HAP-1 (cell line): ENCODE measurements at regions not wholly inside any gene's neighbourhood (a gene's known extent, or its start where the extent isn't known, plus 50 kb on each side); places are given as distances from the start of the nearest gene placed in this dataset.

Source experiments
- DNase-seq, 2 experiments: peaks; one replicate each; pipeline ENCODE4 v3.0.0-alpha.2; 2016 to 2020; ENCODE audit warnings: low spot score in 2 of 2
- H3K27me3 ChIP-seq: fragments of 250-450 bp; sonication (Bioruptor Pico); 2 replicates; pipeline ENCODE4 v1.5.1; 2020; ENCODE audit warnings: low read depth, mild to moderate bottlenecking, moderate library complexity
- H3K36me3 ChIP-seq: fragments of 250-450 bp; sonication (Bioruptor Pico); replicated peaks from 2 replicates; pipeline ENCODE4 v1.5.1; 2020; ENCODE audit warnings: mild to moderate bottlenecking
- H3K4me1 ChIP-seq: fragments of 250-450 bp; sonication (Bioruptor Pico); 2 replicates; pipeline ENCODE4 v1.5.1; 2020; ENCODE audit warnings: mild to moderate bottlenecking
- H3K4me3 ChIP-seq: fragments of 250-450 bp; sonication (Bioruptor Pico); 2 replicates; pipeline ENCODE4 v1.5.1; 2020; ENCODE audit warnings: mild to moderate bottlenecking, moderate library complexity
- H3K9me3 ChIP-seq: fragments of 250-450 bp; sonication (Bioruptor Pico); 2 replicates; pipeline ENCODE4 v1.5.1; 2020; ENCODE audit warnings: mild to moderate bottlenecking, moderate library complexity
- in situ Hi-C: fragments of 300-500 bp; cut with MboI; formaldehyde crosslinking; loops from 3 replicates; pipeline ENCODE4 v1.14.3; 2020; ENCODE audit warnings: low sequenced_read_pairs, inconsistent platforms, mixed read lengths

DNA sequence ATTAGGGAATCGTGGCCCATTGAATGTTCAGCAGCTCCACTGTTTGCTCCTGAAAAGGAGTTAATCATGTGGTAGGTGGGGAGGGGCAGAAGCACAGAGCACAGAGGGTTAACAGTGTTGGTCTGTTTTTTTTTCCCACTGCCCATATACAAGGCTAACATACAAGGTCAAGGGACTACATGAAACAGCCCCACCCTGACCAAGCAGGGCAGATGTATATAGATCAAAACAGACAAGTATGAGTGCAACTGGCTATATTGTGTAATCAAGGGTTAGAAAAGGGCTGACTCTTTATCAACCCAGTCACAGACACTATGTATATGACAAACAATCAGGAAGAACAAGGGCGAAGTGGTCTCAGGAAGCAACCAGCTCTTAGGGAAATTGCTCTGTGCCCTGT, 186.6 kb upstream of the CDH11 start:
- no peaks in the 10 kb centered on the region for H3K36me3 ChIP-seq
- H3K4me1 ChIP-seq: no peaks in the 10 kb centered on the region
- in situ Hi-C loops: no loop called here
- no peak for DNase-seq
- no peak overlapping the region for H3K4me3 ChIP-seq
- no peaks in the 10 kb centered on the region for H3K27me3 ChIP-seq
- H3K9me3 ChIP-seq: no peaks in the 10 kb centered on the region

GRCh38 chr16:65307286-65307685, 185.4 kb upstream of the CDH11 start:
- Histone ChIP-seq H3K4me1 (no peaks in the 10 kb centered on the region), H3K4me3 (no peak overlapping the region), H3K9me3 (no peaks in the 10 kb centered on the region), H3K27me3 (no peaks in the 10 kb centered on the region), H3K36me3 (no peaks in the 10 kb centered on the region)
- in situ Hi-C loops: no loop called here
- no peak for DNase-seq

- no peaks in the 10 kb centered on the region for H3K36me3 ChIP-seq
- DNase-seq: no peak
- no peak overlapping the region for H3K4me3 ChIP-seq
- no peaks in the 10 kb centered on the region for H3K9me3 ChIP-seq
- H3K27me3 ChIP-seq: no peaks in the 10 kb centered on the region
- in situ Hi-C loops: no loop called here
- no peaks in the 10 kb centered on the region for H3K4me1 ChIP-seq
Measured at GRCh38 chr16:65306722-65307121, 184.9 kb upstream of the CDH11 start.

DNA sequence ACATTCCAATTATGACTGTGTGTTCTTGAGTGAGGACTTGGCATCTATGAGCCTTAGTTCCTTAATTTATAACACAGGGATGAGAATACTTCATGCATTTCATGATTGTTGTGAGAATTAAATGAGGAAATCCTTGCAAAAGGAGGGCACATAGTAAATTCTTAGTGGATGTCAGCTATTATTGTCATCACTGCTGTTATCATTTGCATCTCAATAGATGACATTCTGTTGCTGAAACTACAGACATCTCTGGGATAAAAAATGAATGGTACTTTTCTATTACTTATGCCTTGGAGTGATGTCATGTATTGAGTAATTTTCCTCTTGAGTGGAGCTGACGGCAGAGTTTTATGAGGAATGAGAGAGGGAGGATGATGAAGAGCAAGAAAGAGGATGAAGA, 184.4 kb upstream of the CDH11 start:
- Histone ChIP-seq H3K36me3 (no peaks in the 10 kb centered on the region), H3K4me3 (no peak overlapping the region), H3K4me1 (no peaks in the 10 kb centered on the region), H3K27me3 (no peaks in the 10 kb centered on the region), H3K9me3 (no peaks in the 10 kb centered on the region)
- no peak for DNase-seq
- in situ Hi-C loops: no loop called here

- H3K9me3 ChIP-seq: no peaks in the 10 kb centered on the region
- no peaks in the 10 kb centered on the region for H3K27me3 ChIP-seq
- DNase-seq: no peak
- H3K36me3 ChIP-seq: no peaks in the 10 kb centered on the region
- no peaks in the 10 kb centered on the region for H3K4me1 ChIP-seq
- in situ Hi-C loops: no loop called here
- no peak overlapping the region for H3K4me3 ChIP-seq
Measured at GRCh38 chr16:65305266-65305959, 183.6 kb upstream of the CDH11 start.

DNA sequence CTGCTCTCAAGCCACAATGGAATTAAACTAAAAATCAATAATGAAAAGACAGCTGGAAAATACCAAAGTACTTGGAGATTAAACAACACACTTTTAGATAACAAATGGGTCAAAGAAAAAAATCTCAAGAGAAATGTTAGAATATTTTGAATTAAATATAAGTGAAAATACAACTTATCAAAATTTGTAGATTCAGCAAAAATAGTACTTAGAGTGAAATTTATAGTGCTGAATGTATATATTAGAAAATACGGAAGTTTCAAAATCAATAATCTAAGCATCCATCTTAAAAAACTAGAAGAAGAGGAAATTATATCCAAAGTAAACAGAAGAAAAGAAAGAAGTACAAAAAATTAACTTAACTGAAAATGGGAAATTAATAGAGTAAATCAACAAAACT, 179.2 kb upstream of the CDH11 start:
- no peak for DNase-seq
- Histone ChIP-seq H3K27me3 (no peaks in the 10 kb centered on the region), H3K36me3 (no peaks in the 10 kb centered on the region), H3K4me1 (no peaks in the 10 kb centered on the region), H3K9me3 (no peaks in the 10 kb centered on the region), H3K4me3 (no peak overlapping the region)
- in situ Hi-C loops: no loop called here

GRCh38 chr16:65297453-65297852, 175.6 kb upstream of the CDH11 start:
- in situ Hi-C loops: no loop called here

GRCh38 chr16:65295527-65295926, 173.7 kb upstream of the CDH11 start:
- H3K27me3 ChIP-seq: no peaks in the 10 kb centered on the region
- in situ Hi-C loops: no loop called here
- no peaks in the 10 kb centered on the region for H3K4me1 ChIP-seq
- H3K4me3 ChIP-seq: no peak overlapping the region
- no peaks in the 10 kb centered on the region for H3K9me3 ChIP-seq
- H3K36me3 ChIP-seq: no peaks in the 10 kb centered on the region
- DNase-seq: no peak

More at GRCh38 chr16:65297453-65297852, 175.6 kb upstream of the CDH11 start:
- no peaks in the 10 kb centered on the region for H3K9me3 ChIP-seq
- no peaks in the 10 kb centered on the region for H3K27me3 ChIP-seq
- H3K36me3 ChIP-seq: no peaks in the 10 kb centered on the region
- DNase-seq: no peak
- no peak overlapping the region for H3K4me3 ChIP-seq
- H3K4me1 ChIP-seq: no peaks in the 10 kb centered on the region

- DNase-seq: no peak
- Histone ChIP-seq H3K27me3 (no peaks in the 10 kb centered on the region), H3K4me1 (no peaks in the 10 kb centered on the region), H3K9me3 (no peaks in the 10 kb centered on the region), H3K36me3 (no peaks in the 10 kb centered on the region), H3K4me3 (no peak overlapping the region)
- in situ Hi-C loops: no loop called here
Measured at GRCh38 chr16:65294708-65295107, 172.8 kb upstream of the CDH11 start.

DNA sequence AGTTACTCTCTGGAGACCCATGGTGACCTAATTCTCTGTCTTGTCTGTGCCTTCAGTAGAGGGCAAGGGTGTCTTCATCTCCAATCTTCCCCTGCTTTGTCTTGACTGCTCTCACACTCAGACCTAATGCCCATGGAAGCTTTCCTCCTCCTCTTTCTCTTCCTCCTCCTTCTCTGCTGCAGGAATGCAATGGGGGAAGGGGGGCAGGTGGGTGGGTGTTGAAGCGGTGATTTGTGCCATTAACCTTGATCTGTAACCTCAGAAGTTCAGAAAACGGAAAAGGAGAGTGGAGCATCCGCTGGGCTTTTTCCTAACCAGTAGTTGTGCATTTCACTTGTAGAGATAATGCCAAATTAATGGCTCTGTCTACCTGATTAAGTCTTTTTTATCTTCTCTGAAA, 172.3 kb upstream of the CDH11 start:
- in situ Hi-C loops: no loop called here
- H3K4me3 ChIP-seq: no peak overlapping the region
- no peaks in the 10 kb centered on the region for H3K27me3 ChIP-seq
- no peaks in the 10 kb centered on the region for H3K9me3 ChIP-seq
- H3K4me1 ChIP-seq: no peaks in the 10 kb centered on the region
- no peaks in the 10 kb centered on the region for H3K36me3 ChIP-seq
- no peak for DNase-seq

DNA sequence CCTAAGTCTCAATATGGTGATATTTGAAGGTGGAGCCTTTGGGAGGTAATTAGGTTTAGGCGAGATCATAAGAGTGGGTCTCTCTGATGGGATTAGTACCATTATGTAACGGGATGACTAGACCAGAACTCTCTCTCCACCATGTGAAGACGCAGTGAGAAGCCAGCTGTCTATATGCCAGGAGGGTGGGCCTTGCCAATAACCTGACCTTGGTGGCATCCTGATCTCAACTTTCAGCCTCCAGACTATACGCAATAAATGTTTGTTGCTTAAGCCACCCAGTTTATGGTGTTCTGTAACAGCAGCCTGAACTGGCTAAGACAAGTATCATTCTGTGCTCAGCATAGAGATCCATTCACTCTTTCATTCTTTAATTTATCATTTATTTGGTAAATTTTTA, 167.2 kb upstream of the CDH11 start:
- in situ Hi-C loops: no loop called here
- H3K4me1 ChIP-seq: no peaks in the 10 kb centered on the region
- DNase-seq: no peak
- no peaks in the 10 kb centered on the region for H3K36me3 ChIP-seq
- H3K4me3 ChIP-seq: no peak overlapping the region
- H3K27me3 ChIP-seq: no peaks in the 10 kb centered on the region
- no peaks in the 10 kb centered on the region for H3K9me3 ChIP-seq

DNA sequence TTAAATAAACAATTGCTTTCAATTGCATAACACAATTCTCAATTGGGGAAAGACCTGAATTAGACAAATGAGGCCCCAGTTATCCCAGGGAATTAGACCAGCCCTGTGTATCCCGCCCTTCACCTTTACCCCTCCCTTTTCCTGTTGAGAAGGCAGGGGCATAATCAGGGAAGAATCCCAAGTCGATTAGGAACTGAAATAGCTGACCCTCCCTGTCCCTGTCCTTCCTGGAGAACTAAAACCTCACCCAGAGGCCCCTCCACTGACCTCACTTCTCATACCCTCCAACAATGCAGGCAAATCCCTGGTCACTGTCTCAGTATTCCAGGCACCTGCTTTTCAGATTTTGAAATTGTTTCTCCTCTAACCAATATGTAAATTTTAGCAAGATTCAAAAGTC, 165.4 kb upstream of the CDH11 start:
- Histone ChIP-seq H3K36me3 (no peaks in the 10 kb centered on the region), H3K27me3 (no peaks in the 10 kb centered on the region), H3K4me1 (no peaks in the 10 kb centered on the region), H3K9me3 (no peaks in the 10 kb centered on the region), H3K4me3 (no peak overlapping the region)
- no peak for DNase-seq
- in situ Hi-C loops: no loop called here

GRCh38 chr16:65285128-65286048, 163.5 kb upstream of the CDH11 start:
- no peaks in the 10 kb centered on the region for H3K36me3 ChIP-seq
- H3K4me3 ChIP-seq: no peak overlapping the region
- DNase-seq: no peak
- in situ Hi-C loops: no loop called here
- H3K27me3 ChIP-seq: no peaks in the 10 kb centered on the region
- H3K4me1 ChIP-seq: no peaks in the 10 kb centered on the region
- no peaks in the 10 kb centered on the region for H3K9me3 ChIP-seq

- H3K36me3 ChIP-seq: no peaks in the 10 kb centered on the region
- no peaks in the 10 kb centered on the region for H3K9me3 ChIP-seq
- no peaks in the 10 kb centered on the region for H3K4me1 ChIP-seq
- DNase-seq: no peak
- no peaks in the 10 kb centered on the region for H3K27me3 ChIP-seq
- in situ Hi-C loops: no loop called here
- no peak overlapping the region for H3K4me3 ChIP-seq
Measured at GRCh38 chr16:65284626-65285025, 162.8 kb upstream of the CDH11 start.
